IPS-20b (cell line): ENCODE measurements at regions not wholly inside any gene's neighbourhood (a gene's known extent, or its start where the extent isn't known, plus 50 kb on each side); places are given as distances from the start of the nearest gene placed in this dataset.
"Not testable (repeated sequence)": the region's sequence is repeated elsewhere in the genome, so short reads cannot be mapped to it uniquely, and the experiment has no call there.

Experiments
- H3K27ac ChIP-seq: one replicate; pipeline ENCODE4 v1.5.1; 2013; ENCODE audit warnings: low read length
- H3K27me3 ChIP-seq: 2 replicates; pipeline ENCODE4 v1.6.1; 2013; ENCODE audit warnings: mild to moderate bottlenecking, low read length, inconsistent platforms; ENCODE audit not compliant: insufficient read depth
- H3K36me3 ChIP-seq: 2 replicates; pipeline ENCODE4 v1.6.1; 2013; ENCODE audit warnings: low read depth, mild to moderate bottlenecking, inconsistent platforms, low read length, moderate library complexity; ENCODE audit not compliant: insufficient read depth
- H3K4me1 ChIP-seq: 2 replicates; pipeline ENCODE4 v1.6.1; 2013; ENCODE audit warnings: mild to moderate bottlenecking, control low read depth, inconsistent platforms, low read length, moderate library complexity; ENCODE audit not compliant: insufficient read depth
- H3K4me3 ChIP-seq: 2 replicates; pipeline ENCODE4 v1.5.1; 2013; ENCODE audit warnings: mild to moderate bottlenecking, low read length, inconsistent platforms
- H3K9ac ChIP-seq: 2 replicates; pipeline ENCODE4 v1.6.1; 2013; ENCODE audit warnings: low read depth, mild to moderate bottlenecking, inconsistent platforms, low read length, moderate library complexity
- H3K9me3 ChIP-seq: 2 replicates; pipeline ENCODE4 v1.6.1; 2013; ENCODE audit warnings: mild to moderate bottlenecking, low read depth, low read length, inconsistent platforms; ENCODE audit not compliant: insufficient read depth

- not testable (repeated sequence) for H3K27ac ChIP-seq, H3K4me1 ChIP-seq, H3K27me3 ChIP-seq, H3K36me3 ChIP-seq, H3K4me3 ChIP-seq, H3K9me3 ChIP-seq, H3K9ac ChIP-seq
Measured at GRCh38 chr3:198151867-198152266, 191.8 kb downstream of the LMLN start.

DNA sequence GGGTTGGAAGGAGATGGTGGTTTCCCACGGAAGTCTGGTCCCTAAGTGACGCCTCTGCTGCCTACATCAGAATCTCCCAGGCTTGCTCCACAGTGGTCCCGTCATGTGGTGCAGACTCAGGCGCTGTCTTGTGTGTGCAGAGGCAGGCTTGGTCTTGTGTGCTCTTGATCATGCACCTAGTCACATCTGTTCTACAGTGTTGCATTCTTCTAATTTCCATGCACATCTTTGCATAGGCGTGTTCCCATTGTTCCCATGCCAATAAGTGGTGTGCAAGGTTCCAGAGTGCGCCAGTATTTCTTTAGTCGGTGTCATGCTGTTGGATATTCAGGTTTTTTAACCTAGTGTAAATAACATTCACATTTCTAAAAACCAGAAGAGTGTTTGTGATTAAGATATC is 195.8 kb downstream of the LMLN start:
- not testable (repeated sequence) for H3K9ac ChIP-seq, H3K27me3 ChIP-seq, H3K4me3 ChIP-seq, H3K27ac ChIP-seq, H3K9me3 ChIP-seq, H3K36me3 ChIP-seq, H3K4me1 ChIP-seq

DNA sequence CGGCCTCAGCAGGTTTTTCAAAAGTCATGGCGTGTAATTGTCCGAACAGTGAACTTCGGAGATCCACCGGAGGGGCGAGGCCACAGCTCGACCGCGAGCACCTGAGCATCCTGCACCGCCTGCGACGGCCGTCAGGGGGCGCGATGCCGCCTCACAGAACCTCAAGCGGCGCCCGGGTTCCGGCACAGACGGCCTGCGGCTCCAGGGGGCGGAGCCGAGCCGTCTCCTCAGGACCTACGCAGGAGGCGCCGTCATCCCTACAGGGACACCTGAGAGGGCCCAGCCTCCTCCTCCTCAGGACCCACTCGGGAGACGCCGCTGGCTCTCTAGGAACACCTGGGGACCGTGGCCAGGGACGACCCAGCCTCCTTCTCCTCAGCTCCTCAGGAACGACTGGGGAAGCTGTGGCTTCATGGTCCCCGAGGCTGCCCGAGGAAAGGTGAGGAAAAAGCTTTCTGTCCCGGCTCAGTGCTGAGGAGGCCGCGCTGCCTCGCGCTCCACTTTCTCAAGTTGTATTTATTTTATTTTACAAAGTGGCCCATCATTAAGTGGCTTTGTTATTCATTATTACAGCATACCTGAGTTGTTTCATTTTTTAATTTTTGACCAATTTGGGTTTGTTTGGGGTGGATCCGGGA is 197.3 kb downstream of the LMLN start:
- not testable (repeated sequence) for H3K36me3 ChIP-seq, H3K4me3 ChIP-seq, H3K27ac ChIP-seq, H3K9ac ChIP-seq, H3K4me1 ChIP-seq, H3K27me3 ChIP-seq, H3K9me3 ChIP-seq

DNA sequence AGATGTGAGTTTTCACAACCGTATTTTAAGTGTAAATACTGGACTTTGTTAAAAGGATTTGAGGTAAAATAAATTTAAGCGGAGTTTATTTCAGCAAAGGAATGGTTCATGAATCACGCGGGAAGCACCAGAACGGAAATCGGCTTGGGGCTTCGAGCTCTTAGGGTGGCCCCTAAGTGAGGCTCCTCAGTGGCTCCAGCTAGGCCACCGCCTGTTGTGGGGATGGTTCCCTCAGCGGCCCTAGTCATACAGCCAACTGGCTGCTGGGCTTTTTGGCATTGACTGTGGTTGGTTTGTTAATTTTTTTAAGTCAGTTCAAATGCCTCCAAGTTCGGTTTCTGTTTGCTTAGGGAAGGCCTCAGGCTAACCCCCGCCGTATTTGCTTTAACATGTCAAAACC is 198.0 kb downstream of the LMLN start:
- not testable (repeated sequence) for H3K4me1 ChIP-seq, H3K9ac ChIP-seq, H3K27me3 ChIP-seq, H3K36me3 ChIP-seq, H3K9me3 ChIP-seq, H3K27ac ChIP-seq
- peak overlapping the region; percentile 43; the same call in 1 of the 2 replicates for H3K4me3 ChIP-seq

GRCh38 chr3:198167339-198168039 is 207.5 kb downstream of the LMLN start:
- H3K27me3 ChIP-seq, H3K9me3 ChIP-seq, H3K4me1 ChIP-seq, H3K27ac ChIP-seq, H3K4me3 ChIP-seq, H3K9ac ChIP-seq: not testable (repeated sequence)
- H3K36me3 ChIP-seq = peaks cover 21% of the 10 kb centered on the region

- not testable (repeated sequence) for H3K4me1 ChIP-seq, H3K9me3 ChIP-seq, H3K27ac ChIP-seq, H3K9ac ChIP-seq, H3K27me3 ChIP-seq, H3K4me3 ChIP-seq
- peaks cover 21% of the 10 kb centered on the region for H3K36me3 ChIP-seq
Measured at GRCh38 chr3:198170781-198171180, 210.8 kb downstream of the LMLN start.

DNA sequence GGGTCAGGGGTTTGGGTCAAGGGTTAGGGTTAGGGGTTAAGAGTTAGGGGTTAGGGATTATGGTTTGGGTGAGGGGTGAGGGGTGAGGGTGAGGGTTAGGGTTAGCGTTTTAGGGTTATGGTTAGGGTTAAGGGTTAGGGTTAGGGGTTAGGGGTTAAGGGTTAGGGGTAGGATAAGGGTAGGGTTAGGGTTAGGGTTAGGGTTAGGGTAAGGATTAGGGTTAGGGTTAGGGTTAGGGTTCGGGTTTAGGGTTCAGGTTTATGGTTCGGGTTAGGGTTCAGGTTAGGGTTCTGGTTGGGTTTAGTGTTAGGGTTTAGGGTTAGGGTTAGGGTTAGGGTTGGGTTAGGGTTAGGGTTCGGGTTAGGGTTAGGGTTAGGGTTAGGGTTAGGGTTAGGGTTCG is 213.1 kb downstream of the LMLN start:
- not testable (repeated sequence) for H3K27me3 ChIP-seq, H3K4me1 ChIP-seq, H3K4me3 ChIP-seq, H3K27ac ChIP-seq, H3K9ac ChIP-seq, H3K9me3 ChIP-seq
- peaks cover 19% of the 10 kb centered on the region for H3K36me3 ChIP-seq

GRCh38 chr3:198173929-198174574 is 214.0 kb downstream of the LMLN start:
- not testable (repeated sequence) for H3K4me1 ChIP-seq, H3K9ac ChIP-seq, H3K27me3 ChIP-seq, H3K4me3 ChIP-seq, H3K9me3 ChIP-seq, H3K27ac ChIP-seq
- peaks cover 11% of the 10 kb centered on the region for H3K36me3 ChIP-seq
